GM18861 (cell line): ENCODE measurements at regions not wholly inside any gene's neighbourhood (a gene's known extent, or its start where the extent isn't known, plus 50 kb on each side); places are given as distances from the start of the nearest gene placed in this dataset.

Source experiments
- ATAC-seq: cut with Tn5 transposase; IDR thresholded peaks from one replicate; pipeline ENCODE4 v1.9.1; 2021; ENCODE audit not compliant: unreplicated experiment

DNA sequence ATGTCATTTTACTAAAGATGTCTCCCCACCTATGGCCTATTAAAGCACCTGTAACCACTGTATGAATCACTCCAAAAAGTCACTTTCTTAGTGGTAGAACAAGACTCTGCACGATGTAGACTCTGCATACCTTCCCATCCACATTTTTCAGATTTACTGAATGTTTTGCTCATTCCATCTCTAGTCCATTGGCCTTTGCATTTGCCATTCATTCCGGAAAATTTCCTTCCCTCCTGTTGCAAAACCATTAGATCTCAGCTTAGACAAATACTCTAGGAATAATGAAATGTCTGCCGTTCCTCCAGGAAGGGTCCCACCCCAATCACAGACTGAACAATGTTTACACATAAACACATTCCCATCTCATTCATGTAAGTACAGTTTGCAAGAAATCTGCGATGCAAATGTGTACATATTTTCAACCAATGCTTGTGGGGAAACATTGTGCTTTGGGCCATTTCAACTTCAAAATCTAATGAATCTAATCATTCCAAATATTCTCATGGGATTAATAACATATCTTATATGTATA lies 146.3 kb upstream of the XYLT1 start:
- ATAC-seq, result no peak

DNA sequence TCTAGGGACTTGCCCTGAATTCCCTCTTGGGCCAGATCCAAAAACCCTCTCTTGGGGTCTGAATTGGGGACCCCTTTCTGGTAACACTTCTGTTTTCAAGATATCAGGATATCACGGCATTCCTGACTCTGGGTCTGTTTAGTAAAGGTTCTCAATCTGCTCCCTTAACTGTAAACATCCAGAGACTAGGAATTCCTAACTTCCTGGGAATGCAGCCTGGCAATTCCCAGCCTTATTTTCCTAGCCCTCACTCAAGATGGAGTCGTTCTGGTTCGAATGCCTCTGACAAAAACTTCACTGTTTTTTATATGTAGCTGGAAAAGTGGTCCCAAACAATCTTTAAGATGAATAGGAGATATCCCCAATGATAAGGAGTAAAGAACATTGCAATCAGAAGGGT lies 141.6 kb upstream of the XYLT1 start:
- ATAC-seq, result no peak

DNA sequence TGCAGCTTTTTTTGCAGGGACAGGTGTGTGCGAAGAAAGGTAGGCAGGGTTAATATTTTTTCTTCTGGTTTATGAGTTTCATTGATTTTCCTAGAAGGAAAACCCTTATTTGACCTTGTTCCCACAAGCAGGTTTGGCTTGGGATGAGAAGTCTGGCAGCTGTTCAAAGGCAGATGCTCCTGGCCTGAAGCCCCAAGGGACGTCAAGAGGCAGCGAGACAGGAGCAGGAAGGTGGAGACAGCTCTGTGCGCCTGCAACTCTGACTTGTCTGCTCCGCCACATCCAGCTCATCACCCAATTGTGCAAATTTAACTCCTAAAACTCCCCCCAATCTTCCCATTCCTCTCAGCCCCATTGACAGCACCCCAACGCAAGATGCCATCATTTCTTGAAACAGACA lies 136.8 kb upstream of the XYLT1 start:
- ATAC-seq, result no peak

DNA sequence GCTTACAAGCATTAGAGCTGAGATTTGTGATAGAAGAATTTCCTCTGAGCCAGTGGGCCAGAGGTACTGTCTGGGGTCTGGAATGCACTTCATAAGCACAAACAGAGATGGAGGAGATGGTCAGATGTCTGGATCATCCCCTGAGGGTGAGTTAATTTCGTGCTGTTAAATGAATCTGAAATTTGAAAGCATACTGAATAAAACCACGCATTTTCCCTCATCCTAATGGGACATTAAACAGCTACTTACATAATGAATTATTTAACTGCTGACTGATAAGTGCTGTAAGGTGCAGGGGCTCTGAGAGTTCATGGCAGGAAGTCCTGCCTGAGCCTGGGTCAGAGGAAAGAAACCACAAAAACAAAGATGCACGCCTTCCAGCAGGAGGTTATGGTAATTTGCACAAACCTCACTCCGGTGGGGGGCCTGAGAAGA lies 136.3 kb upstream of the XYLT1 start:
- ATAC-seq, result no peak

DNA sequence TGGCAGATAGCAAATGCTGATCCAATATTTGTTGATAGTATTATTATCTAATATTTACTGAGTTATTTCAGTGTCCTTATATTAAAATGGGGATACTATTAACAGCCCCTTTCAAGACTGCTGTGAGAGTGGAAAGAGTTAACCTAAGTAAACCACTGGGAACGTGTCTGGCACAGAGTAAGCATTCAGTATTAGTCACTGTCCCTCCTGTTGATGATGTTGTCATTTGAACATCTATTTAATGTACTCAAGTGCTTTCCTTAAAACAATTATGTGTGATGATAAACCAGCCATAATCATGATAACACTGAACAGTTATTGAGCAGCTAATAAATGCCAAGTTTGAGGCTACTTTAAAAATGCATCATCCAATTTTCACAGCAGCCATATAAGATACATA lies 135.7 kb upstream of the XYLT1 start:
- ATAC-seq, result no peak

DNA sequence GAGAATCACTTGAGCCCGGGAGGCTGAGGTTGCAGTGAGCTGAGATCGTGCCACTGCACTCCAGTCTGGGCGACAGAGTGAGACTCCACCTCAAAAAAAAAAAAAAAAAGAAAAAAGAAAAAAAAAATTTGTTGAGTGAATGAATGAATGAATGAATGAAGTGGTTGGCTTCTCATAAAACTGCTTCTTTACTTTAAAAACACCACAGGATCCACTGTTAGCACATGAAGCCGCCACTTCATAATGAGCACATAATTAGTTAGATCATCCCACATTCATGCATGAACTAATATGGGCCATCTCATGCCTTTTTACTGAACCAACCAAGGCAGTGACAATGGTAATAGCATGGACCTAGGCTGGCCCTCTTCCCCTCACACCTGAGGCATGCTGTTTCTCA lies 135.0 kb upstream of the XYLT1 start:
- no peak for ATAC-seq

DNA sequence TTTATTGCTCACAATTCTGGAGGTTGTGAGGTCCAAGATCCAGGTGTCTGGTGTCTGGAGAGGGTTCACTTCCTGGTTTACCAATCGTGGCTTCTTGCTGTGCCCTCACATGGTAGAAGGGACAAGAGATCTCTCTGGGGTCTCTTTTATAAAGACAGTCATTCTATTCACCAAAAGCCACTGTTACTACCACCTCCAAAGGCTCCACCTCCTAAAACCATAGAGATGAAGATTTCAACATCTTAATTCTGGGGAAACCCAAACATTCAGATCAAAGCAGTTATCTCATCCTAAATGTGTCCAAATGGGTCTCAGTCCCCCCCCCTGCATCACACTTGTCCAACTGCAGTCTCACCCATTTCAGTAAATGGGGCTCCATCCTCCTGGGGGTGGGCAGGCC lies 132.9 kb upstream of the XYLT1 start:
- no peak for ATAC-seq

DNA sequence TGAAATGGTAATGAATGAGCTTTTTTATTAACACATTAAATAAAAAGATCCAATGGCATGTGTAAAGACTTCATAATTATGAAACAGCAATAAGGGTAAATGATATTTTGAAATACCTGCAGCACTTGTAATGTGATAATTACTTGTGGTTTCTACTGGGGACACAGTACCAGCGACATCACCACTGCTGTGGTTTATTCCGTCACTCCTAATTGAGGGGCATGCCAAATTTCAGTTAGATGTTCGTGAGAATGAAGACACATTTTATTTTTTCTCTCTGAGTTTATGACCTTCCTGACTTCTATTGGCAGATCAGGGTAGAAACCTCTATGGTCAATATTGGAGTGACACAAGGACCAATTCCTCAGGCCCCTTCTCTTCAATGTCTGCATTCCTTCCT lies 131.9 kb upstream of the XYLT1 start:
- ATAC-seq, result no peak

DNA sequence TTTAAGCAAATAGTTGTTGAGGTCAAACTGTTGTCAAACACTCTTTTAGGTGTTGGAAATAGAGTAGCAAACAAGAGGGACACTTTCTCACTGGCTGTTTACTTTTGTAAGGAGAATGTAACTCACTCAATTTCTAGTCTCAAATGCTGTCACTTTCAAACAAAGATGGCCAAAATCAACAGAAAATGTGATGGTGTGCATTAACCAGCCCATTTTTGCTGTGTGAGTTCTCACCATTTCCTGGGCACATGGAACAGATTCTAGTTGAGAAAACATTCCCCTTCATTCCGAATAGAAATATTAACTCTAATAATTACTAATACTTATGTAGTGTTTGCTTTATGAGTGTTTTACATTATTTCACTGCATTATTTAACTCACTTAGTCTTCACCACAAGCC lies 128.2 kb upstream of the XYLT1 start:
- no peak for ATAC-seq

DNA sequence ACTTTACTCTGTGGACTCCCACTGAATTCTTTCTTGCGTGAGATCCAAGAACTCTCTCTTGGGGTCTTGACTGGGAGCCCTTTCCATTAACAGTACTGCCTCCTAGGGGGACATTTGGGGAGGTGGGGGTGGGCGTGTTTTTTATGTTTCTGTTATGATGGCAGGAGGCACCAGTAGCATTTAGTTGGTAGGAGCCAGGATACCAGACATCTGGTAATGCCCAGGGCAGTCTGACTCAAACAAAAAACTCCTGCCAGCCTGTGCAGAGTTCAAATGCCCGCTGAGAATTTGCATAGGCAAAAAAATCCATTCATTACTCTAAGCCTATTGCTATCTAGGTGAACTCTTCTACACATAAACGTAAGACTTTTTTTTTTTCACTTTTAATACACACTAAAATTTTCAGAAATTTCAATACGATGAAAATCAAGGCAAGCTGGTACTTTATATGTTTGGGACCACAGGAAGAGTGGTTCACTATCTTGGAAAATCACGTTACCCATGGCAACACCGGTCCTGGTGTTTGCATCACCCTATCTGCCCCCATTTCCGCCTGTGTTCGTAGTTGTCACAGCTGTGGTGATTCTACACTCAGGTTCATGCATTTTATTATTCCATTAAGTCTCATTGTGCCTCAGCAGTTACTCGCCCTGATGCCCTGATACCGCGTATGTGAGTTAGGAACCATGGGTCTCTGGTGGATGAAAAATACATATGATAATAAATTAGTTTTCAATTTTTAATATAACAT lies 121.1 kb upstream of the XYLT1 start:
- ATAC-seq, result no peak

DNA sequence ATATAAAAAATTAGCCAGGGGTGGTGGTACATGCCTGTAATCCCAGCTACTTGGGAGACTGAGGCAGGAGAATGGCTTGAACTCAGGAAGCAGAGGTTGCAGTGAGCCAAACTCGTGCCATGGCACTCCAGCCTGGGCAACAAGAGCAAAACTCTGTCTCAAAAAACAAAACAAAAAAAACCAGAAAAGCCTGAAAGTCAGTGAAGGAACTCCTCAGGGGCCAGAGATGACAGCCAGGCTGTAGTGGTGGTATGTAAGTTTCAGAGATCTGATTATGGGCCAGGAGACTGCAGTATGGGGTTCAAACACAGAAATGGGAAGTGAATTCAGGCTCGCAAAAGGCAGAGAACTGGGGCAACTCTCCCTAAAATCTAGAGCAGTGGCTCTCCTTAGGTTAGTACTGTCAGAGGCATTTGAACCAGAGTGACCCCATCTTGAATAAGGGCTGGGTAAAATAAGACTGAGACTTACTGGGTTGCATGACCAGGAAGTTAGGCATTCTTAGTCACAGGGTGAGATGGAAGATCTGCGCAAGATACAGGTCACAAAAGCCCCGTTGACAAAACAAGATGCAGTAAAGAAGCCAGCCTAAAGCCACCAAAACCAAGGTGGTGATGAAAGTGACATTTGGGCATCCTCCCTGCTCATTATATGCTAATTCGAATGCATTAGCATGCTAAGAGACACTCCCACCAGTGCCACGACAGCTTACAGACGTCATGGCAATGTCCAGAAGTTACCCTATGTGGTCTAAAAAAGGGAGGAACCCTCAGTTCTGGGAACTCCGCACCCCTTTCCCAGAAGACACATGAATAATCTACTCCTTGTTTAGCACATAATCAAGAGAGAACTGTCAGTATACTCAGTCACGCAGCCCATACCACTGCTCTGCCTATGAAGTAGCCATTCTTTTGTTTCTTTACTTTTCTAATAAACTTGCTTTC lies 120.2 kb upstream of the XYLT1 start:
- ATAC-seq, result no peak

DNA sequence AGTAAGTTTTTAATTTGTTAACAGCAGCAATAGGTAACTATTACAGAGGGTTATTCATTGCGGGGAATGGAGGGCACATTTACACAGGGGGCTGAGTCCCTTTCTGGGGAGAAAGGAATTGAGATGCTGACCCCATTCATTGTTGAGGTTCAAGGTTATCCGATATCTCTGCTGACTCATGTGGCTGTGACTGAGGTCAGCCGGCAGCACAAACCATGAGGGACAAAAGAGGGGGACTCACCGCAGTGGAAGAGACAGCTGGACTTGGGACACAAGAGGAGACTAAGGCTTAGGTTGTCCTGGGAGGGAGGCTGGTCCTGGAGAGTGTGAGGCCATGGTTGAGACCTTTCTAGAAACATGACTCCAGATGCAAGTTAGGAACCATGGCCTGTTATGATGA lies 119.1 kb upstream of the XYLT1 start:
- no peak for ATAC-seq

DNA sequence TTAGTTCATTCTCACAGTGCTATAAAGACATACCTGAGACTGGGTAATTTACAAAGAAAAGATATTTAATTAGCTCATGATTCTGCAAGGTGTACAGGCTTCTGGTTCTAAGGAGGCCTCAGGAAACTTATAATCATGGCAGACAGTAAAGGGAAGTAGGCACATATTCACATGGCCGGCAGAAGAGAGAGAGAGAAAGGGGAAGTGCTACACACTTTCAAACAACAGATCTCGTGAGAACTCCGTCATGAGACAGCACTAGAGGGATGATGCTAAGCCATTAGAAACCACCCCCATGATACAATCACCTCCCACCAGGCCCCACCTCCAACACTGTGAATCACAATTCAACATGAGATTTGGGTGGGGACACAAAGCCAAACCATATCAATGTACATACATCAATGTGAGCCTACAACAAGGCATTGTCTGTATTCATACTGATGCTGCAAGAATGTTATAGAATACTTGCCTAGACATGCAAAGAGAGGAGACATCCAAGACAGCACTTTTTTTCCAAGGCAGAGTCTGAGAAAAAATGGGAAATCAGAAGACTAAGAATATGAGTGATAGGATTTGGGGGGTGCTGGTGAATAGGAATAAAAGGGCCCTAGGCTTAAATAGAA lies 114.8 kb upstream of the XYLT1 start:
- no peak for ATAC-seq

DNA sequence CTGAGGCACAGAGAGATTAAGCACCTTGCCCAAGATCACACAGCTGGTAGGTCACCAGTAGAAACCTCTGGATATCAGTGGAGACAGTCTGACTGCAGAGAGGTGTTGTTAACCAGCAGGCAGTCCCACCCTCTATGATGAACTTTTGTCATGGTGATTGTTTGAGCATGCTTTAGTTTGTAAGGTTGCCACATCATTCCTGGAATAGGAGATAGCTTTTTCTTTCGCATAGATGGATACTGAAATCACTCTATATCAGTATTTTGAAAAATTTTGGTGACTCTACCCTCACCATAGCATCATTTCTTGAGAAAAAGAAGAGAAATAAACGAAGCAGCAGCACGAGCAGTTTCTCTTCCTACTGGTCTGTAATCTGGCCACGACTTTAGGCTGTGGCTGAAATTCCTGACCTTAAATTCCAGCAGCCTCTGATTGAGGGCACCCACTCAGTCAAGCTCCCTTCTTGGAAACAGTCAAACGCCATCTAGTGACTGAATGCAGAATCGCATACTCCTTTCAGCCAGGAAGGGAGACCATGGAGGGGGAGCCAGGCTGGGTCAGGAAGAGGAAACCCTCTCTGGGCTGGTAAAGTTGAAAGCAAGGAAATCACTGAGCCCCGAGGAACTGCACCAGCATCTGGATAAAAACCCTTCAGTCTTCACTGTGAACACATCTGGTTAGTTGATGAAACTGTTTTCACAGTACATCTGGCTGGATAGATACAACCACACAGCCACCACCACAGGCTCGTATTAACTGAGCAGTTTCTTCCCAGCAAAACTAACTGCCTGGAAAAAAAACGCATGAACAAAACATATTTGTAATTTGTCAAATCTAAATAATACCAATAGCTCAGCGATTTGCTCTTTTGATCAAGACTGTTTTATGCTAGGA lies 108.5 kb upstream of the XYLT1 start:
- ATAC-seq, result no peak

DNA sequence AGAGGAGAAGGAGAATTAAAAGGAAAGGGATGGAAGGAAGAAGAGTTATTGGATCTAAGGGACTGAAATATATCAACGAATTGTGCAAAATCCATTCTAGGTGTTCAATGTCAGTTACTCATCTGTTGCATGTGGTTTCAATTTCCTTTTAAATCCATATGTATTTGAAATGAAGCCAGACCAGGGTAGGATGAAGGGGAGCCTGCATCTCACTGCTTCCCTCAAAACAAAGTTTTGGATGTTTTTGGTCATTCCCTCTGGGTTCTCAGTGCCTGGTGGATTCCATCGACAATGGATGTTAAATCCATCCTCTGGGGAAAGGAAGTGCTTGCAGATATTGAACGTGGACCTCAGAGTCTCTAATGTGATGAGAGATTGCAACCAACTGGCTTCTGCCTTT lies 103.5 kb upstream of the XYLT1 start:
- ATAC-seq, result no peak

DNA sequence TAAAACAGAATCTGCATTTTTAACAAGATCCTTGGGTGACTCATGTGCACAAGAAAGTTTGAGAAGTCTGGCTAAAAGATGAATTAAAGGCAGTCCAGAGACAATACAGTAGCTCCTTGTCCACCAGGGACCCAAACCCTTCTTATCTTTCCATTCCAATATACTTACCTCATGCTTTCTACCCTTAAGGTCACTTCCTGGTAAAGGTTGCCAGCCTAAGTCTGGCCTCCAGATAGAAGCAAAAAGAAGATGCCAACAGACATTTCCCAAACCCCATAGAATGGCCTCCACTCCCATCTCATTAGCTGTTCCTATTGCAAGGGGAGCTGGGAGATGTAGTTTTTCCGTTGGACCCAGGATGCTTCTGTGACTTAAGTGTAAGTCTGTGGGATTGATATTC lies 101.4 kb upstream of the XYLT1 start:
- no peak for ATAC-seq

DNA sequence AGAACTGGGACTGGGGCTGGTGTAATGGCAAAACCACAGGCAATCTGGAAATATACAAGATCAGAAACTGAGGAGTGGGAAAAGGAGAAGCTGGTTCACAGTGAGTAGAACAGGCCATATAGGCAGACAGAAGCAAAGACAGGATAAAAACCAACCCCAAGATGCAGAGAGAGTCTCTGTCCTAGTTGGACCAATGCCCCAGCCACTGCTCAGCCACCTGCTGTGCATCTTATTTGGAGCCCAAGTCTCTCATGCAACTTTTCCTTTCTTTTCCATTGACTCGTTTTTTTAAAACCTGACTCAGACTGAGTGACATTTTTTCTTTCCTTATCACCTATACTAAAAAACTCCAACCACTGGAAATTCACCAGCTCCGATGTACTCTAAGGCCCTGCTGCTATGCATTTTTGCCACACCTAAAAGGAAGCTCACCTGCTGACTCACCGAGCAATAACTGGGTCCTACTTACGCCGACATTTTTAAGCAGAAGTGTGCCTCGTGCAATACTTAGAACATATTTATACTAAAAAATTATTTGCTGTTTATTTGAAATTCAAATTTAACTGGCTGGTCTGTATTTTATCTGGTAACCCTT lies 100.8 kb upstream of the XYLT1 start:
- ATAC-seq, result no peak

DNA sequence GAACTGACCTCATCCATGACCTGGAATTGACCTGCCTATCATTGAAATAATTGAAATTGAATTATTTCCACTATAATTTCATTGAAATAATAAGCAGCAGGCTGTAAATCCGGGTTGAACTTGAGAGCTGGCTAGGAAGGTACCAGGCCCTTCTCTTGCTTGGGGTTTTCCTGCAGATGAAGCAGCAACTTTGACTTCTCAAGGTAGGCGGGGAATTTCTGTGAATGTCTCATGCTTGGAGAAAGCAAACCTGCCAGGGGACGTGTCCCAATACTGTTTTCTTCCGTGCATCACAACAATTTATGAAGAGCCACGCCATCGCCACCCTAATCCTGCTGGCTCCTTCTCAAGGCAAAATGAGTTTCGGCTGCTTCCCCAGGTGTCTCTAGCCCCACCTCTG lies 97.5 kb upstream of the XYLT1 start:
- no peak for ATAC-seq

DNA sequence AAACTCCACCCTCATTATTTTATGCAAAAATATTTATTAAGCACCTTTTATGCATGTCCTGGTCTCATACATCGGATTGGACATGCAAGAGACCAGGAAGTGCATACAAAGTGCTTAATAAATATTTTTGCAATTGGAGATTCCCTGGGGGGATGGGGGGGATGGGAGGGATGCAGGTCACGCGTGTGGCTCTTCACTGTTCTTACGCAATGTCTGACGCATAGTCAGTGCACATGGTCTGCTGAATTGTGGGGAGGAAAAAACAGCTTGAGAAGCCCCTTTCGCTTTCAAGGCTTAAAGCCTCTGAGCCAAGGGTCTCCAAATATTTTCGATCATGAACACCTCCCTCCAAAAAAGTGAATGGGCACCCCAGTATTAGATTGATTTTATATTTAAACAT lies 96.7 kb upstream of the XYLT1 start:
- no peak for ATAC-seq
